ENCODE measurements at regions not wholly inside any gene's neighbourhood (a gene's known extent, or its start where the extent isn't known, plus 50 kb on each side); places are given as distances from the start of the nearest gene placed in this dataset.

GRCh38 chr22:49626361-49627216 lies 201.1 kb downstream of the BRD1 start:
- H3K4me3 ChIP-seq (ENCODE audit: low read depth, low read length), result no peak overlapping the region

- no peak overlapping the region for H3K4me3 ChIP-seq (ENCODE audit: low read depth, low read length)
Observed at GRCh38 chr22:49624421-49625177, 203.1 kb downstream of the BRD1 start.

GRCh38 chr22:49623715-49624114 lies 204.0 kb downstream of the BRD1 start:
- H3K4me3 ChIP-seq (ENCODE audit: low read depth, low read length), result no peak overlapping the region

GRCh38 chr22:49623176-49623575 lies 204.5 kb downstream of the BRD1 start:
- H3K4me3 ChIP-seq (ENCODE audit: low read depth, low read length), result no peak overlapping the region

- H3K4me3 ChIP-seq (ENCODE audit: low read depth, low read length), result no peak overlapping the region
Observed at GRCh38 chr22:49622241-49623105, 205.2 kb downstream of the BRD1 start.

- no peak overlapping the region for H3K4me3 ChIP-seq (ENCODE audit: low read depth, low read length)
Observed at GRCh38 chr22:49621601-49622210, 206.0 kb downstream of the BRD1 start.

- no peak overlapping the region for H3K4me3 ChIP-seq (ENCODE audit: low read depth, low read length)
Observed at GRCh38 chr22:49620666-49621065, 207.0 kb downstream of the BRD1 start.

- no peak overlapping the region for H3K4me3 ChIP-seq (ENCODE audit: low read depth, low read length)
Observed at GRCh38 chr22:49620003-49620556, 207.6 kb downstream of the BRD1 start.

GRCh38 chr22:49619301-49619700 lies 208.4 kb downstream of the BRD1 start:
- no peak overlapping the region for H3K4me3 ChIP-seq (ENCODE audit: low read depth, low read length)

GRCh38 chr22:49618677-49618953 lies 209.1 kb downstream of the BRD1 start:
- no peak overlapping the region for H3K4me3 ChIP-seq (ENCODE audit: low read depth, low read length)

GRCh38 chr22:49617866-49618676 lies 209.6 kb downstream of the BRD1 start:
- no peak overlapping the region for H3K4me3 ChIP-seq (ENCODE audit: low read depth, low read length)

- H3K4me3 ChIP-seq (ENCODE audit: low read depth, low read length), result no peak overlapping the region
Observed at GRCh38 chr22:49617264-49617663, 210.4 kb downstream of the BRD1 start.

- H3K4me3 ChIP-seq (ENCODE audit: low read depth, low read length), result no peak overlapping the region
Observed at GRCh38 chr22:49616356-49617231, 211.1 kb downstream of the BRD1 start.

- H3K4me3 ChIP-seq (ENCODE audit: low read depth, low read length), result no peak overlapping the region
Observed at GRCh38 chr22:49614966-49615965, 212.4 kb downstream of the BRD1 start.

GRCh38 chr22:49613511-49614270 lies 214.0 kb downstream of the BRD1 start:
- no peak overlapping the region for H3K4me3 ChIP-seq (ENCODE audit: low read depth, low read length)

- H3K4me3 ChIP-seq (ENCODE audit: low read depth, low read length), result no peak overlapping the region
Observed at GRCh38 chr22:49613108-49613507, 214.6 kb downstream of the BRD1 start.
